ENCODE measurements at regions not wholly inside any gene's neighbourhood (a gene's known extent, or its start where the extent isn't known, plus 50 kb on each side); places are given as distances from the start of the nearest gene placed in this dataset.

- no peaks in the 10 kb centered on the region for H3K4me1 ChIP-seq (replicated peaks in 1 of 2; ENCODE audit: control insufficient read depth in 2 of 2, insufficient read depth in 2 of 2, low read length in 2 of 2)
- FAIRE-seq = no peak
- no TSS peak for BruUV-seq (replicated peaks)
- in situ Hi-C loops (cut with MboI) = no loop called here
- 0% methylated on average over 1 of the region's 1 CpG for WGBS (ENCODE audit: insufficient coverage, low coverage, missing lambda C conversion rate)
- H3K79me2 ChIP-seq (ENCODE audit: control insufficient read depth, insufficient read depth, low read length) = no peaks in the 10 kb centered on the region
- intact Hi-C loops (cut with micrococcal nuclease) = no loop called here
- no peaks in the 10 kb centered on the region for H3K9me1 ChIP-seq (ENCODE audit: control insufficient read depth, insufficient read depth, low read length)
- no peak overlapping the region for H2AFZ ChIP-seq (ENCODE audit: low read depth, low read length)
- H3K4me3 ChIP-seq = no peak overlapping the region
- no peak for DNase-seq (ENCODE audit: extremely low read depth in 1 of 4, low spot score in 3 of 4)
- H3K9me3 ChIP-seq (replicated peaks; ENCODE audit: control insufficient read depth, insufficient read depth, low read depth, low read length) = no peaks in the 10 kb centered on the region
- TF ChIP-seq BCL6 (CRISPR knock-in tag; IDR thresholded peaks at IDR 0.05) (no peak), SMARCB1 (IDR thresholded peaks at IDR 0.05; ENCODE audit: insufficient read length, low read depth) (no peak), ZBTB43 (CRISPR knock-in tag; IDR thresholded peaks at IDR 0.05) (no peak), CAMTA2 (CRISPR knock-in tag; conservative IDR thresholded peaks at IDR 0.05) (no peak), CBFA2T2 (conservative IDR thresholded peaks at IDR 0.05) (no peak), ZNF384 (IDR thresholded peaks at IDR 0.05; ENCODE audit: low read depth, low read length) (no peak), ZNF444 (CRISPR knock-in tag; IDR thresholded peaks at IDR 0.05) (no peak), ZFP30 (CRISPR knock-in tag; IDR thresholded peaks at IDR 0.05; ENCODE audit: borderline replicate concordance) (no peak), STAT5B (CRISPR knock-in tag; IDR thresholded peaks at IDR 0.05) (no peak), RUNX1 (IDR thresholded peaks at IDR 0.05; ENCODE audit: low read depth) (no peak), GTF3C2 (IDR thresholded peaks at IDR 0.05; ENCODE audit: borderline replicate concordance, extremely low read depth, insufficient read length) (no peak), NBN (IDR thresholded peaks at IDR 0.05; ENCODE audit: low read depth) (no peak)
- ATAC-seq = no peak
- H3K27ac ChIP-seq (ENCODE audit: extremely low read depth, low read depth, low read length) = no peak overlapping the region
- no peaks in the 10 kb centered on the region for H4K20me1 ChIP-seq (replicated peaks; ENCODE audit: control insufficient read depth, insufficient read depth, low read length)
- no peaks in the 10 kb centered on the region for H3K36me3 ChIP-seq (ENCODE audit: control insufficient read depth, insufficient read depth, low read length)
- POLR2A ChIA-PET = no interaction called here
- no peak overlapping the region for H3K9ac ChIP-seq (ENCODE audit: insufficient read depth in 1 of 2, low read depth in 2 of 2, low read length in 2 of 2)
- H3K4me2 ChIP-seq (ENCODE audit: insufficient read depth, low read length) = no peak overlapping the region
- no peaks in the 10 kb centered on the region for H3K27me3 ChIP-seq (ENCODE audit: control insufficient read depth in 2 of 2, insufficient read depth in 2 of 2, low read length in 2 of 2)
- CTCF ChIA-PET (ENCODE audit: low intra/inter-chr PET ratio) = no interaction called here
These were observed 491.8 kb downstream of the TXNL1 start for GRCh38 chr18:56146565-56146964.
